HCT116 (cell line): ENCODE measurements at regions not wholly inside any gene's neighbourhood (a gene's known extent, or its start where the extent isn't known, plus 50 kb on each side); places are given as distances from the start of the nearest gene placed in this dataset.

Source experiments
- ATAC-seq: fragments of 200-7000 bp; cut with Tn5 transposase; 2 replicates; pipeline ENCODE4 v1.9.1; 2020; ENCODE audit warnings: mild to moderate bottlenecking, moderate library complexity
- BruUV-seq: library from RNA; stranded (reverse); fragments of 400-500 nt; replicated peaks from 2 replicates; lab custom pipeline; 2021; lab: Mats Ljungman, UMichigan
- CTCF ChIA-PET: fragments of 300-600 bp; sonication (Branson Sonifier 250); formaldehyde crosslinking; loops from one replicate; lab custom pipeline; 2021; ENCODE audit warnings: antibody characterized with exemption; lab: Charles Lee
- POLR2A ChIA-PET: fragments of 300-600, 350-600 bp; sonication (Branson Sonifier 250); formaldehyde crosslinking; loops from one replicate; lab custom pipeline; 2021; ENCODE audit warnings: antibody characterized with exemption; lab: Charles Lee
- RAD21 ChIA-PET, 2 experiments: fragments of 300-600 bp; sonication (Branson Sonifier 250); formaldehyde crosslinking; loops; one replicate each; lab custom pipeline; 2023; ENCODE audit warnings: low total read pairs in 2 of 2; ENCODE audit not compliant: uncharacterized antibody in 2 of 2, unreplicated experiment in 2 of 2, low non-redundant PET in 1 of 2; lab: Charles Lee
- DNase-seq: peaks from one replicate; pipeline ENCODE4 v3.0.0-alpha.2; 2010; ENCODE audit warnings: low read depth, low spot score
- H2AFZ ChIP-seq: fragments of 200-600 bp; shearing (Covaris generic), sonication (generic); 2 replicates; pipeline ENCODE4 v1.6.1; 2017; ENCODE audit warnings: low read depth, mixed run types, mixed read lengths, antibody characterized with exemption, low read length; ENCODE audit not compliant: poor library complexity, severe bottlenecking
- H3K27ac ChIP-seq: 2 replicates; pipeline ENCODE4 v1.5.1; 2012; ENCODE audit warnings: low read depth, low read length
- H3K27me3 ChIP-seq: fragments of 200-600 bp; sonication (generic); 2 replicates; pipeline ENCODE4 v1.6.1; 2016; ENCODE audit warnings: mixed run types, low read length, mixed read lengths; ENCODE audit not compliant: insufficient read depth
- H3K36me3 ChIP-seq, 2 experiments: fragments of 200-500 bp in 1 of 2; fragments of 200-600 bp in 1 of 2; sonication (Bioruptor generic) in 1 of 2; sonication (generic) in 1 of 2; 2 replicates each; pipeline versions ENCODE4 v1.5.1 to v1.6.1; 2014 to 2016; ENCODE audit warnings: low read length in 2 of 2, inconsistent platforms in 1 of 2, mixed read lengths in 1 of 2, mixed run types in 1 of 2; ENCODE audit not compliant: insufficient read depth in 2 of 2, control insufficient read depth in 1 of 2
- H3K4me1 ChIP-seq, 2 experiments: fragments of 200-600 bp in 1 of 2; sonication (generic) in 1 of 2; 2 replicates each; pipeline versions ENCODE4 v1.5.1 to v1.6.1; 2012 to 2017; ENCODE audit warnings: low read length in 2 of 2, inconsistent platforms in 1 of 2, mild to moderate bottlenecking in 1 of 2, mixed read lengths in 1 of 2, mixed run types in 1 of 2, moderate library complexity in 1 of 2; ENCODE audit not compliant: insufficient read depth in 2 of 2, control insufficient read depth in 1 of 2
- H3K4me2 ChIP-seq: fragments of 200-600 bp; sonication (generic); 2 replicates; pipeline ENCODE4 v1.6.1; 2017; ENCODE audit warnings: mixed run types, low read length, mixed read lengths
- H3K4me3 ChIP-seq, 2 experiments: fragments of 200-600 bp in 1 of 2; sonication (generic) in 1 of 2; replicated peaks in 1 of 2; 2 replicates each; pipeline ENCODE4 v1.5.1; 2011 to 2016; ENCODE audit warnings: low read length in 2 of 2, control low read depth in 1 of 2, low read depth in 1 of 2, mild to moderate bottlenecking in 1 of 2, mixed read lengths in 1 of 2, mixed run types in 1 of 2
- H3K79me2 ChIP-seq: fragments of 200-600 bp; sonication (generic); 2 replicates; pipeline ENCODE4 v1.6.1; 2017; ENCODE audit warnings: mild to moderate bottlenecking, mixed run types, low read length, moderate library complexity, mixed read lengths; ENCODE audit not compliant: insufficient read depth
- H3K9ac ChIP-seq: fragments of 200-600 bp; sonication (generic); 2 replicates; pipeline ENCODE4 v1.6.1; 2016; ENCODE audit warnings: low read length, mixed read lengths
- H3K9me2 ChIP-seq: fragments of 200-600 bp; sonication (generic), shearing (Covaris generic); 2 replicates; pipeline ENCODE4 v1.6.1; 2017; ENCODE audit warnings: mixed run types, mild to moderate bottlenecking, moderate library complexity; ENCODE audit not compliant: insufficient read depth
- H3K9me3 ChIP-seq, 2 experiments: fragments of 200-500 bp in 1 of 2; fragments of 200-600 bp in 1 of 2; sonication (Bioruptor generic) in 1 of 2; sonication (generic) in 1 of 2; 2 replicates each; pipeline ENCODE4 v1.6.1; 2014 to 2017; ENCODE audit warnings: low read length in 2 of 2, mixed read lengths in 2 of 2, inconsistent platforms in 1 of 2, low read depth in 1 of 2, mild to moderate bottlenecking in 1 of 2, mixed run types in 1 of 2, moderate library complexity in 1 of 2; ENCODE audit not compliant: control insufficient read depth in 1 of 2, insufficient read depth in 1 of 2
- H4K20me1 ChIP-seq: fragments of 200-600 bp; sonication (generic), shearing (Covaris generic); 2 replicates; pipeline ENCODE4 v1.6.1; 2017; ENCODE audit warnings: mixed run types, mild to moderate bottlenecking, moderate library complexity; ENCODE audit not compliant: insufficient read depth
- EZH2phosphoT487 ChIP-seq: fragments of 200-600 bp; IDR thresholded peaks from 2 replicates; pipeline ENCODE4 v1.6.1; 2018; ENCODE audit warnings: antibody characterized with exemption, borderline replicate concordance
- SIN3A ChIP-seq: IDR thresholded peaks from 2 replicates; pipeline ENCODE4 v1.6.1; 2012; ENCODE audit warnings: low read depth
- SP1 ChIP-seq: IDR thresholded peaks from 2 replicates; pipeline ENCODE4 v1.6.1; 2012; ENCODE audit warnings: low read depth
- intact Hi-C: fragments of 100-400 bp; cut with micrococcal nuclease; formaldehyde crosslinking; loops from 2 replicates; pipeline ENCODE4 v1.10.0; 2022
- TF ChIP-seq, protein P1 (sequence below): IDR thresholded peaks from 2 replicates; pipeline ENCODE4 v1.6.1; 2012

DNA sequence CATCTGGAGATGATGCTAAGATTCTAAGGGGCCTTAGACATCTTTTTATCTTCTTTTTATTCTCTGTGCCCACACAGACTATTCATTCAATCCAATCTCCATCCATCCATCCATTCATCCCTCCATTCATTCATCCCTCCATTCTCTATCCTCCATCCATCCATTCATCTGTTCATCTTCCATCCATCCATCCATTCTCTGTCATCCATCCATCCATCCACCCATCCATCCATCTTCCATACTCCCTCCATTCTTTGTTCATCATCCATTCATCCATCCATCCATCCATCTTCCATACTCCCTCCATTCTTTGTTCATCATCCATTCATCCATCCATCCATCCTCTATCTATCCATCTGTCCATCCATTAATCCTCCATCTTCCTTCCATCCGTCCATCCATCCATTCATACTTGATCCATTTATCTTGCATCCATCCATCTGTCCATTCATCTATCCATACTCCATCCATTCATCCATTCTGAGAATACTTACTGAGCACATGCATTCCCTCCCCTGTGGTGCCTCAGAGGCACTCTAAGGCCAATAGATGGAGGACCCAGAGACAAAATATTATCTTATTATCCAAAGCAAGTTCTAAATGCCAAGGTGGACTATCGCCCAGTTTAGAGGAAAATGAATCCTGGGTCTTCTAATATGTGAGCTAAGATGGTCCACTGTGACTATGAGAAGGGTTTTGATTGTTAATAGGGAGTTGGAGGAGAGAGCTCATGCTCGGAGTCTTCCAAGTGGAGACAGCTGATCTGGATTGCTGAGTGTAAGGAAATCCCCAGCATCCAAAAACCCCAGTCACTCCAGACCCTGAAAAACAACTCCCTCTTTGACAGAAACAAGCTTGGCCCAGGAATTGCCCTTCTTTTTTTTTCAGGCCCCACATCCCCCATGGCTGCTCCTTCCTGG, 152.6 kb upstream of the MYCN start:
- no TSS peak for BruUV-seq
- no peak for DNase-seq
- Histone ChIP-seq H3K4me2 (no peak overlapping the region), H3K27me3 (peaks cover 7% of the 10 kb centered on the region; the same call in 1 of the 2 replicates), H3K9ac (no peak overlapping the region), H4K20me1 (no peaks in the 10 kb centered on the region), H3K27ac (no peak overlapping the region), H2AFZ (no peak overlapping the region), H3K9me3 (no peaks in the 10 kb centered on the region), H3K9me2 (no peaks in the 10 kb centered on the region), H3K36me3 (no peaks in the 10 kb centered on the region), H3K79me2 (no peaks in the 10 kb centered on the region), H3K4me1 (no peaks in the 10 kb centered on the region), H3K4me3 (no peak overlapping the region)
- ChIA-PET RAD21 (no interaction called here), CTCF (no interaction called here), POLR2A (no interaction called here)
- ATAC-seq, result no peak
- no peak for TF ChIP-seq SP1
- intact Hi-C loops, result no loop called here

DNA sequence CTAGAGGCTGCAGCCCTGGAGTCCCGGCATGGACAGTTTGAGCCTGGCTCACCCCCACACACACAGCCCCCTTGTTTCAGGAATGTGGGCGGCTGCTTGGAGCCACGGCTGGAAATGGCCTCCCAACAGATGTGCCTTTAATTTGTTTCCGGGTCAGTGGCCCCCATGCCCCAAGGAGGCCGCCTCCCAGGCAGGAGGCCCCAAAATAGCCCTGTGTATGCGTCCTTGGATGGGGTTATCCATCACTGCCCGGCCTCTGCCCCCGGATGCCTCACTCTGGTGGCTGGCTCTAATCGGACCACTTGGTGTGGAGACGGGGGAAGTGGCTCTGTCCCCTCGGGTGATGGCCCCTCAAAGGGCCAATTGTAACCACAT, 151.9 kb upstream of the MYCN start:
- 0 out of 2 replicates have a peak, but pooled peaks cover 6% of the 10 kb centered on the region for H3K27me3 ChIP-seq
- no peaks in the 10 kb centered on the region for H3K36me3 ChIP-seq
- H3K4me1 ChIP-seq, result no peaks in the 10 kb centered on the region
- no peak overlapping the region for H3K27ac ChIP-seq
- ChIA-PET POLR2A (no interaction called here), RAD21 (no interaction called here), CTCF (no interaction called here)
- no peak overlapping the region for H2AFZ ChIP-seq
- intact Hi-C loops, result no loop called here
- no peaks in the 10 kb centered on the region for H3K9me3 ChIP-seq
- H3K9me2 ChIP-seq, result no peaks in the 10 kb centered on the region
- ATAC-seq (no peak), DNase-seq (no peak)
- no peak overlapping the region for H3K4me3 ChIP-seq
- H3K9ac ChIP-seq, result no peak overlapping the region
- no TSS peak for BruUV-seq
- TF ChIP-seq SIN3A, result no peak
- no peak for TF ChIP-seq SP1
- TF ChIP-seq, protein P1, sequence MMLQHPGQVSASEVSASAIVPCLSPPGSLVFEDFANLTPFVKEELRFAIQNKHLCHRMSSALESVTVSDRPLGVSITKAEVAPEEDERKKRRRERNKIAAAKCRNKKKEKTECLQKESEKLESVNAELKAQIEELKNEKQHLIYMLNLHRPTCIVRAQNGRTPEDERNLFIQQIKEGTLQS, result no peak
- no peak for TF ChIP-seq EZH2phosphoT487
- H3K4me2 ChIP-seq, result no peak overlapping the region
- H4K20me1 ChIP-seq, result no peaks in the 10 kb centered on the region
- no peaks in the 10 kb centered on the region for H3K79me2 ChIP-seq
